ENCODE measurements at regions not wholly inside any gene's neighbourhood (a gene's known extent, or its start where the extent isn't known, plus 50 kb on each side); places are given as distances from the start of the nearest gene placed in this dataset.
A peak's percentile ranks its signal among the peaks of the same experiment; 100 is the strongest.

DNA sequence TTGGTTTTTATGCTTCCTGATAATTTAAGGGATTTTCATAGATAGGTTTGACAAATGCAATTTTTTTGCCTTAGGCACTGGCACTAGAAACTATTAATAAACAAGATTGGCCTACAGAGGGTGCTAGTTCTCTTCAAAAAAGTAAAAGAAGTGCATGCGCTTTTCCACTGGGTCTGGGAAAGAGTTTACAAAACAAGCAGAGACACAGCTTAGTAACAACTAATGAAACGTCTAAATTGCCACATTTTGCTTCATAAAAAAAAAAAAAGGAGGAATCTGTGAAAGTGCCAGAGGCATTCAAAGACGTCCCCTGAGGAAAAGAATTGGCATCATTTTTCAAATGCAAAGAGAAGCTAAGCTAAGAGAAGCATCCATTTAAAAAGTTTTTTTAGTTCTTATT lies 58.3 kb upstream of the EEA1 start:
- no peaks in the 10 kb centered on the region; the same call in 1 of the 2 replicates for H3K4me1 ChIP-seq (ENCODE audit: control insufficient read depth, insufficient read depth, low read length)
- POLR2A ChIA-PET = interaction anchor here (0.5 to 1.9 kb wide), 4 partner anchors 24 to 266 kb away, joined by 3 to 4 read pairs (median 4); partner anchors contain the start of gene EEA1
- CTCF ChIA-PET = interaction anchor here (0.6 to 5.8 kb wide), 59 partner anchors 9 to 1622 kb away, joined by 3 to 71 read pairs (median 4); no protein-coding TSS in a partner anchor
- TF ChIP-seq ZNF248 (tag by site-specific recombination; IDR thresholded peaks at IDR 0.05) (no peak), ZSCAN30 (tag by site-specific recombination; IDR thresholded peaks at IDR 0.05) (no peak; the same call in 1 of the 2 replicates), ZFP3 (tag by site-specific recombination; IDR thresholded peaks at IDR 0.05; ENCODE audit: low read depth) (no peak), ZNF366 (tag by site-specific recombination; conservative IDR thresholded peaks at IDR 0.05) (no peak), ZNF2 (tag by site-specific recombination; IDR thresholded peaks at IDR 0.05) (0 out of 2 replicates have a peak, but pooled peaks have one; percentile 37), ZNF521 (tag by site-specific recombination; IDR thresholded peaks at IDR 0.05) (no peak), ZNF654 (tag by site-specific recombination; IDR thresholded peaks at IDR 0.05; ENCODE audit: low read depth) (peak; percentile 74), ZNF660 (tag by site-specific recombination; IDR thresholded peaks at IDR 0.05) (0 out of 2 replicates have a peak, but pooled peaks have one; percentile 26), ZNF426 (tag by site-specific recombination; IDR thresholded peaks at IDR 0.05) (no peak), SP7 (tag by site-specific recombination; IDR thresholded peaks at IDR 0.05) (0 out of 2 replicates have a peak, but pooled peaks have one; percentile 16), ZNF664 (tag by site-specific recombination; IDR thresholded peaks at IDR 0.05) (peak; percentile 72; the same call in 1 of the 2 replicates), ZNF843 (tag by site-specific recombination; IDR thresholded peaks at IDR 0.05) (no peak), ZNF707 (tag by site-specific recombination; IDR thresholded peaks at IDR 0.05) (no peak), ZNF121 (tag by site-specific recombination; IDR thresholded peaks at IDR 0.05) (no peak), ZFP41 (tag by site-specific recombination; IDR thresholded peaks at IDR 0.05; ENCODE audit: borderline replicate concordance) (no peak)
- TF ChIP-seq, protein P1, sequence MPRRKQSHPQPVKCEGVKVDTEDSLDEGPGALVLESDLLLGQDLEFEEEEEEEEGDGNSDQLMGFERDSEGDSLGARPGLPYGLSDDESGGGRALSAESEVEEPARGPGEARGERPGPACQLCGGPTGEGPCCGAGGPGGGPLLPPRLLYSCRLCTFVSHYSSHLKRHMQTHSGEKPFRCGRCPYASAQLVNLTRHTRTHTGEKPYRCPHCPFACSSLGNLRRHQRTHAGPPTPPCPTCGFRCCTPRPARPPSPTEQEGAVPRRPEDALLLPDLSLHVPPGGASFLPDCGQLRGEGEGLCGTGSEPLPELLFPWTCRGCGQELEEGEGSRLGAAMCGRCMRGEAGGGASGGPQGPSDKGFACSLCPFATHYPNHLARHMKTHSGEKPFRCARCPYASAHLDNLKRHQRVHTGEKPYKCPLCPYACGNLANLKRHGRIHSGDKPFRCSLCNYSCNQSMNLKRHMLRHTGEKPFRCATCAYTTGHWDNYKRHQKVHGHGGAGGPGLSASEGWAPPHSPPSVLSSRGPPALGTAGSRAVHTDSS (tag by site-specific recombination; IDR thresholded peaks at IDR 0.05) = no peak
- TF ChIP-seq, protein P2, sequence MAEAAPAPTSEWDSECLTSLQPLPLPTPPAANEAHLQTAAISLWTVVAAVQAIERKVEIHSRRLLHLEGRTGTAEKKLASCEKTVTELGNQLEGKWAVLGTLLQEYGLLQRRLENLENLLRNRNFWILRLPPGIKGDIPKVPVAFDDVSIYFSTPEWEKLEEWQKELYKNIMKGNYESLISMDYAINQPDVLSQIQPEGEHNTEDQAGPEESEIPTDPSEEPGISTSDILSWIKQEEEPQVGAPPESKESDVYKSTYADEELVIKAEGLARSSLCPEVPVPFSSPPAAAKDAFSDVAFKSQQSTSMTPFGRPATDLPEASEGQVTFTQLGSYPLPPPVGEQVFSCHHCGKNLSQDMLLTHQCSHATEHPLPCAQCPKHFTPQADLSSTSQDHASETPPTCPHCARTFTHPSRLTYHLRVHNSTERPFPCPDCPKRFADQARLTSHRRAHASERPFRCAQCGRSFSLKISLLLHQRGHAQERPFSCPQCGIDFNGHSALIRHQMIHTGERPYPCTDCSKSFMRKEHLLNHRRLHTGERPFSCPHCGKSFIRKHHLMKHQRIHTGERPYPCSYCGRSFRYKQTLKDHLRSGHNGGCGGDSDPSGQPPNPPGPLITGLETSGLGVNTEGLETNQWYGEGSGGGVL (tag by site-specific recombination; IDR thresholded peaks at IDR 0.05) = no peak
- TF ChIP-seq, protein P3, sequence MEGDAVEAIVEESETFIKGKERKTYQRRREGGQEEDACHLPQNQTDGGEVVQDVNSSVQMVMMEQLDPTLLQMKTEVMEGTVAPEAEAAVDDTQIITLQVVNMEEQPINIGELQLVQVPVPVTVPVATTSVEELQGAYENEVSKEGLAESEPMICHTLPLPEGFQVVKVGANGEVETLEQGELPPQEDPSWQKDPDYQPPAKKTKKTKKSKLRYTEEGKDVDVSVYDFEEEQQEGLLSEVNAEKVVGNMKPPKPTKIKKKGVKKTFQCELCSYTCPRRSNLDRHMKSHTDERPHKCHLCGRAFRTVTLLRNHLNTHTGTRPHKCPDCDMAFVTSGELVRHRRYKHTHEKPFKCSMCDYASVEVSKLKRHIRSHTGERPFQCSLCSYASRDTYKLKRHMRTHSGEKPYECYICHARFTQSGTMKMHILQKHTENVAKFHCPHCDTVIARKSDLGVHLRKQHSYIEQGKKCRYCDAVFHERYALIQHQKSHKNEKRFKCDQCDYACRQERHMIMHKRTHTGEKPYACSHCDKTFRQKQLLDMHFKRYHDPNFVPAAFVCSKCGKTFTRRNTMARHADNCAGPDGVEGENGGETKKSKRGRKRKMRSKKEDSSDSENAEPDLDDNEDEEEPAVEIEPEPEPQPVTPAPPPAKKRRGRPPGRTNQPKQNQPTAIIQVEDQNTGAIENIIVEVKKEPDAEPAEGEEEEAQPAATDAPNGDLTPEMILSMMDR (tag by site-specific recombination; IDR thresholded peaks at IDR 0.05) = peak; percentile 54; the same call in 1 of the 2 replicates
- TF ChIP-seq, protein P4, sequence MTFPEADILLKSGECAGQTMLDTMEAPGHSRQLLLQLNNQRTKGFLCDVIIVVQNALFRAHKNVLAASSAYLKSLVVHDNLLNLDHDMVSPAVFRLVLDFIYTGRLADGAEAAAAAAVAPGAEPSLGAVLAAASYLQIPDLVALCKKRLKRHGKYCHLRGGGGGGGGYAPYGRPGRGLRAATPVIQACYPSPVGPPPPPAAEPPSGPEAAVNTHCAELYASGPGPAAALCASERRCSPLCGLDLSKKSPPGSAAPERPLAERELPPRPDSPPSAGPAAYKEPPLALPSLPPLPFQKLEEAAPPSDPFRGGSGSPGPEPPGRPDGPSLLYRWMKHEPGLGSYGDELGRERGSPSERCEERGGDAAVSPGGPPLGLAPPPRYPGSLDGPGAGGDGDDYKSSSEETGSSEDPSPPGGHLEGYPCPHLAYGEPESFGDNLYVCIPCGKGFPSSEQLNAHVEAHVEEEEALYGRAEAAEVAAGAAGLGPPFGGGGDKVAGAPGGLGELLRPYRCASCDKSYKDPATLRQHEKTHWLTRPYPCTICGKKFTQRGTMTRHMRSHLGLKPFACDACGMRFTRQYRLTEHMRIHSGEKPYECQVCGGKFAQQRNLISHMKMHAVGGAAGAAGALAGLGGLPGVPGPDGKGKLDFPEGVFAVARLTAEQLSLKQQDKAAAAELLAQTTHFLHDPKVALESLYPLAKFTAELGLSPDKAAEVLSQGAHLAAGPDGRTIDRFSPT (tag by site-specific recombination; IDR thresholded peaks at IDR 0.05) = no peak
- H3K36me3 ChIP-seq (ENCODE audit: control insufficient read depth in 2 of 2, insufficient read depth in 1 of 2, low read length in 2 of 2) = no peaks in the 10 kb centered on the region
- no peak overlapping the region for H3K27ac ChIP-seq (ENCODE audit: extremely low read depth, low read depth, low read length)
- H3K9me3 ChIP-seq (ENCODE audit: control insufficient read depth, insufficient read depth, low read depth, low read length) = no peaks in the 10 kb centered on the region
- no peak overlapping the region for H3K4me3 ChIP-seq (ENCODE audit: low read depth, low read length)

All from HEK293 (cell line).